GM06990 (cell line): ENCODE measurements at regions not wholly inside any gene's neighbourhood (a gene's known extent, or its start where the extent isn't known, plus 50 kb on each side); places are given as distances from the start of the nearest gene placed in this dataset.

Experiments
- DNase-seq: peaks from one replicate; pipeline ENCODE4 v3.0.0-alpha.2; 2011; ENCODE audit not compliant: insufficient read length; ENCODE audit errors: extremely low read depth
- H3K27me3 ChIP-seq: replicated peaks from 2 replicates; pipeline ENCODE4 v1.6.0; 2011; ENCODE audit warnings: low read length; ENCODE audit not compliant: control insufficient read depth, insufficient read depth
- H3K36me3 ChIP-seq: 2 replicates; pipeline ENCODE4 v1.5.1; 2011; ENCODE audit warnings: low read length; ENCODE audit not compliant: control insufficient read depth, insufficient read depth
- H3K4me3 ChIP-seq: replicated peaks from 2 replicates; pipeline ENCODE4 v1.5.1; 2011; ENCODE audit warnings: low read depth, mild to moderate bottlenecking, control low read depth, low read length
- CTCF ChIP-seq: IDR thresholded peaks from 2 replicates; pipeline ENCODE4 v1.5.1; 2011; ENCODE audit warnings: low read length, control low read depth, mild to moderate bottlenecking, inconsistent platforms; ENCODE audit not compliant: insufficient read depth, poor library complexity, severe bottlenecking

DNA sequence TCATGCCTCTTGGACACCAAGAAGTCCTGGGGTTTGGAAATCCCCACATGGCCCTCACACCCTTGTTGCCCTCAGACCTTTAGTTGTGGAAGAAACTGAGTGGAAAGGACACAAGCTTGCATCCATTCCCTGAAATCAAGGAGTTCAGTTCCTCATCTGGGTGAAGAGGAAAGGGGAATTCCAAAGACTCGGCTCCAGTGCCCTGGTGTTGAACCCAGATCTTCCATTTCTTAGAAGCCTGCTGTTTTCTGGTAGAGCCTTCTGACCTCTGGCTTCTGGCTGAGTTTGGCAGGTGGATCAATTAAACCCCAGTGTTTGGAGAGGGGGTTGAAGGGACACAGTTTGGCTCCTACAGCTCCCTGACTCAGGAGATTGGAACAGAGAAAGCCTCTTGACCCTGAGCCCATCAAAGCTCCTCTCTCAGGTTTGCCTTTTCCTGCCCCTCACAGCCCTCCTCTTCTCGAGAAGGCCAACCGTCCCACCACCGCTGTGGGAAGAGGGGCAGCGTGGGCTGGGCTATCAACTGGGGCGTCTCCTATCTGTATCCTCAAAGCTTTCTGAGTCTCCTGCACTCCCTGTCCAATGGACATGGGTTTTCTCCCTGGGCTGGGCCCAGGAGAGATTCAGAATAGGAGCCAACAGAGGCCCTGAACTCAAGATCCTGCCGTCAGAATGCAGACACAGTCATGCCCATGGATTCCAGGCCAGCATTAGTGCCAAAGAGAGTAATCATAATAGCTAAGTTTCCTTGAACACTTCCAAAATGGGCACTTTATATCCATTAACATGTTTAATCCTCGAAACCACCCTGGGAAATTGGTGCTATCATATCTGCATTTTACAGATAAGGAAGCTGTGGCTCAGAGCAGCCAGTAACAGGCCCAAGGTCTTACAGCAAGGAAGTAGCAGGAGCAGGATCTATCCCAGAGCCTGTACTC, 146.2 kb downstream of the VEGFA start:
- no peak for DNase-seq
- no peaks in the 10 kb centered on the region; the same call in none of the 2 replicates for H3K27me3 ChIP-seq
- TF ChIP-seq CTCF = no peak
- no peaks in the 10 kb centered on the region for H3K36me3 ChIP-seq
- no peak overlapping the region for H3K4me3 ChIP-seq

GRCh38 chr6:43915208-43915869, 145.3 kb downstream of the VEGFA start:
- no peak for TF ChIP-seq CTCF
- Histone ChIP-seq H3K27me3 (no peaks in the 10 kb centered on the region; the same call in none of the 2 replicates), H3K4me3 (no peak overlapping the region), H3K36me3 (no peaks in the 10 kb centered on the region)
- DNase-seq = no peak

- Histone ChIP-seq H3K4me3 (no peak overlapping the region), H3K27me3 (no peaks in the 10 kb centered on the region; the same call in none of the 2 replicates), H3K36me3 (no peaks in the 10 kb centered on the region)
- DNase-seq = no peak
- no peak for TF ChIP-seq CTCF
Observed at GRCh38 chr6:43914272-43915147, 144.5 kb downstream of the VEGFA start.

DNA sequence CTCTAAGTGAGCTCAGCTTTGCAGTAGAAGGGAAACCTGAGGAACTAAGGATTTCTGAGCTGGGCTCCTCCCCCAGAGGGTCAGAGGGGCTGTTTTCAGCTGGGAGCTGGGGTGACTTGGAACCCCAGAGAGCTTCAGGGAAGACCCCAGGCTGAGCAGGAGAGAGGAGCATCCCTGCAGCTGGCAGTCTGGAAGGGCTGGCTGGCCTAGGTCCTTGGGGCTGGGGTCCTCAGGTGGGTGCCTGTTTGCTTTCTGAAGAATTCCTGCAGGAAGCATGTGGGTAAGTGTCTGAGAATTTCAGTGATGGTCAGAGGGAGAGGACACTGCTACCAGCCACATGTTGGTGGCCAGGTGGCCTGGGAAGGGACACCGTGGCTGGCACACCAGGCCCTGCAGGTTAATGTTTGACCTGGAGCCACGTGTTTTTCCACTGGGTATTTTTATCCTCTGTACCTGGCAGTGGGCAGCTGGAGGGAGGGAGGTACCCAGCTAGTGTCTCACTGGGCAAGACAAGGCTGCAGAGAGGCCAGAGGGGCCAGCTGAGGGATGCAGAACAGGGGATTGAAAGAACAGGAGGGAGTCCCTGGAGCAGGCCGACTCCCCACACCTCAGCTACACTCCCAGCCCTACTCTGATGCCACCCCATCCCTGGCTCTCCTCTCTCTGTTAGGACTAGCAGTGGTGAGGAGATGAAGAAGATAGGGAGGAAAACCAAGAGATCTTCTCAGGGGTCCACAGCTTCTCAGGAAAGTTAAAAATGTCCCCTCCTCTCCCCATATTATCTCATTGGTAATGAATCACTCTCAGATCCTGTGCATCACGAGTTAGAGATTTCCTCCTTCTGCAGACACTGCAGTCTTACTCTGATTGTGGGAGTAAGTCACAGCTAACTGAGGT, 143.6 kb downstream of the VEGFA start:
- TF ChIP-seq CTCF = no peak
- DNase-seq = no peak
- Histone ChIP-seq H3K27me3 (no peaks in the 10 kb centered on the region; the same call in none of the 2 replicates), H3K36me3 (no peaks in the 10 kb centered on the region), H3K4me3 (no peak overlapping the region)
